ENCODE measurements at regions not wholly inside any gene's neighbourhood (a gene's known extent, or its start where the extent isn't known, plus 50 kb on each side); places are given as distances from the start of the nearest gene placed in this dataset.

DNA sequence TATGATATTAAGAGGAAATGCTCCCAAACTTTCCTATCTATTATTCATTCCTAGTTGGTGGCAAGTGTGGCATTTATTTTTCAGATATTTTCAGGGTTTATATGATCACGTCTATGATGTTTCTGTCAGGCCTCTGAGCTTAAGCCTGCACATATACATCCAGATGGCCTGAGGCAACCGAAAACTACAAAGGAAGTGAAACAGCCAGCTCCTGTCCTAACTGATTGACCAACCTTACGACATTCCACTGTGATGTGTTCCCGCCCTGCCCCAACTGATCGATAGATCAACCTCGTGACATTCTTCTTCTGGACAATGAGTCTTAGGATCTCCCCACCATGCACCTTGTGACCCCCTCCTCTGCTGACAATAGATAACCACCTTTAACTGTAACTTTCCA lies 67.6 kb upstream of the CTSO start:
- H2AFZ ChIP-seq (ENCODE audit: low read depth, low read length) = no peak overlapping the region
- H3K27ac ChIP-seq (ENCODE audit: low read length) = no peak overlapping the region
- H3K9me3 ChIP-seq (ENCODE audit: insufficient read depth, low read length, severe bottlenecking) = no peaks in the 10 kb centered on the region
- no peaks in the 10 kb centered on the region for H4K20me1 ChIP-seq (ENCODE audit: insufficient read depth, low read length)
- H3K4me2 ChIP-seq (ENCODE audit: insufficient read depth, low read length) = no peak overlapping the region
- no peaks in the 10 kb centered on the region for H3K27me3 ChIP-seq (ENCODE audit: insufficient read depth, low read length, poor library complexity)
- no peak overlapping the region for H3K9ac ChIP-seq (ENCODE audit: low read depth, low read length)
- ATAC-seq (ENCODE audit: insufficient read depth, low read depth) (no peak), DNase-seq (no peak)
- TF ChIP-seq CTCF (IDR thresholded peaks at IDR 0.05; ENCODE audit: borderline replicate concordance, extremely low read depth, low read length, poor library complexity, severe bottlenecking) (no peak), EZH2 (IDR thresholded peaks at IDR 0.05; ENCODE audit: borderline replicate concordance, low read depth, low read length, severe bottlenecking) (no peak)
- H3K79me2 ChIP-seq (ENCODE audit: insufficient read depth, low read length) = no peaks in the 10 kb centered on the region
- H3K36me3 ChIP-seq (ENCODE audit: insufficient read depth, low read length) = no peaks in the 10 kb centered on the region
- H3K4me1 ChIP-seq (ENCODE audit: insufficient read depth, low read length) = no peaks in the 10 kb centered on the region
- no peak overlapping the region for H3K4me3 ChIP-seq (ENCODE audit: low read depth in 1 of 2, low read length in 2 of 2)

DNA sequence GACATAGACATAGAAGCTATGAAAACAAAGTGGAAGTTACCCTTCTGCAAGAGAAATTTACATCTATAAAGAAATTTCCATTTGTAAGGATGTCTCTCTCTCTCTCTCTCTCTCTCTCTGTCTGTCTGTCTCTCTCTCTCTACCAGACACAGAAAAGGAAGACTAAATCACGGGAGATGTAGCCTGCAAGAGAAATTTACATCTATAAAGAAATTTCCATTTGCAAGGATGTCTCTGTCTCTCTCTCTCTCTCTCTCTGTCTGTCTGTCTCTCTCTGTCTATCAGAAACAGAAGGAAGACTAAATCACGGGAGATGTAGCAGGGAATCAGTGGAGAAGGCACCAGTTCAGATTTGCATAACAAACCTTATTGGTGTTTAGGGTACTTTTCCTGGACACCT lies 65.6 kb upstream of the CTSO start:
- no peaks in the 10 kb centered on the region for H3K36me3 ChIP-seq (ENCODE audit: insufficient read depth, low read length)
- H3K27me3 ChIP-seq (ENCODE audit: insufficient read depth, low read length, poor library complexity) = no peaks in the 10 kb centered on the region
- no peaks in the 10 kb centered on the region for H3K79me2 ChIP-seq (ENCODE audit: insufficient read depth, low read length)
- DNase-seq (no peak), ATAC-seq (ENCODE audit: insufficient read depth, low read depth) (no peak)
- H4K20me1 ChIP-seq (ENCODE audit: insufficient read depth, low read length) = no peaks in the 10 kb centered on the region
- no peak overlapping the region for H2AFZ ChIP-seq (ENCODE audit: low read depth, low read length)
- H3K9ac ChIP-seq (ENCODE audit: low read depth, low read length) = no peak overlapping the region
- H3K4me1 ChIP-seq (ENCODE audit: insufficient read depth, low read length) = no peaks in the 10 kb centered on the region
- no peak overlapping the region for H3K4me2 ChIP-seq (ENCODE audit: insufficient read depth, low read length)
- H3K4me3 ChIP-seq (ENCODE audit: low read depth in 1 of 2, low read length in 2 of 2) = no peak overlapping the region
- no peak overlapping the region for H3K27ac ChIP-seq (ENCODE audit: low read length)
- TF ChIP-seq CTCF (IDR thresholded peaks at IDR 0.05; ENCODE audit: borderline replicate concordance, extremely low read depth, low read length, poor library complexity, severe bottlenecking) (no peak), EZH2 (IDR thresholded peaks at IDR 0.05; ENCODE audit: borderline replicate concordance, low read depth, low read length, severe bottlenecking) (no peak)
- H3K9me3 ChIP-seq (ENCODE audit: insufficient read depth, low read length, severe bottlenecking) = no peaks in the 10 kb centered on the region

DNA sequence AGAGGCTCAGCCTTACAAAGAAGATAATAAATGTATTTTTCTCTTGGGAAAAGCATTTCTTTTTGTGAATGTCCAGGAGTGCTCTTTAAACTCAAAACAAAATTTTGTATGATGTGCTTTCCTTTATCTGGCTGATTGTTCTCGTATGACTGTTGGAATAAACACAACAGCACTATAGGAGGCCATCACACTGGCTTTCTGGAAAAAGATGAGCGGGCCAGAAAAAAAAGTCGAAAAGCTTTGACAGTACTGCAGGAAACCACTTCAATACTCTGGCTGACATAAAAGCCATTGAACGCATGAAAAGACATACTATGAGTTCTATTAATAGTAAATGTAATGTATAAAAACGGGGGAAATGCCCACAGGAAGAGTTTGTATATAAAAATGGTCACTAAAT lies 64.7 kb upstream of the CTSO start:
- Histone ChIP-seq H3K4me1 (ENCODE audit: insufficient read depth, low read length) (no peaks in the 10 kb centered on the region), H3K79me2 (ENCODE audit: insufficient read depth, low read length) (no peaks in the 10 kb centered on the region), H3K4me2 (ENCODE audit: insufficient read depth, low read length) (no peak overlapping the region), H4K20me1 (ENCODE audit: insufficient read depth, low read length) (no peaks in the 10 kb centered on the region), H3K9me3 (ENCODE audit: insufficient read depth, low read length, severe bottlenecking) (no peaks in the 10 kb centered on the region), H3K27me3 (ENCODE audit: insufficient read depth, low read length, poor library complexity) (no peaks in the 10 kb centered on the region), H3K27ac (ENCODE audit: low read length) (no peak overlapping the region), H3K4me3 (ENCODE audit: low read depth in 1 of 2, low read length in 2 of 2) (no peak overlapping the region), H2AFZ (ENCODE audit: low read depth, low read length) (no peak overlapping the region), H3K9ac (ENCODE audit: low read depth, low read length) (no peak overlapping the region), H3K36me3 (ENCODE audit: insufficient read depth, low read length) (no peaks in the 10 kb centered on the region)
- ATAC-seq (ENCODE audit: insufficient read depth, low read depth) (no peak), DNase-seq (no peak)
- TF ChIP-seq CTCF (IDR thresholded peaks at IDR 0.05; ENCODE audit: borderline replicate concordance, extremely low read depth, low read length, poor library complexity, severe bottlenecking) (no peak), EZH2 (IDR thresholded peaks at IDR 0.05; ENCODE audit: borderline replicate concordance, low read depth, low read length, severe bottlenecking) (no peak)

- Histone ChIP-seq H3K27ac (ENCODE audit: low read length) (no peak overlapping the region), H3K4me2 (ENCODE audit: insufficient read depth, low read length) (no peak overlapping the region), H3K4me1 (ENCODE audit: insufficient read depth, low read length) (no peaks in the 10 kb centered on the region), H3K27me3 (ENCODE audit: insufficient read depth, low read length, poor library complexity) (no peaks in the 10 kb centered on the region), H3K4me3 (ENCODE audit: low read depth in 1 of 2, low read length in 2 of 2) (no peak overlapping the region), H3K36me3 (ENCODE audit: insufficient read depth, low read length) (no peaks in the 10 kb centered on the region), H4K20me1 (ENCODE audit: insufficient read depth, low read length) (no peaks in the 10 kb centered on the region), H2AFZ (ENCODE audit: low read depth, low read length) (no peak overlapping the region), H3K9ac (ENCODE audit: low read depth, low read length) (no peak overlapping the region), H3K79me2 (ENCODE audit: insufficient read depth, low read length) (no peaks in the 10 kb centered on the region), H3K9me3 (ENCODE audit: insufficient read depth, low read length, severe bottlenecking) (no peaks in the 10 kb centered on the region)
- TF ChIP-seq CTCF (IDR thresholded peaks at IDR 0.05; ENCODE audit: borderline replicate concordance, extremely low read depth, low read length, poor library complexity, severe bottlenecking) = no peak
- TF ChIP-seq EZH2 (IDR thresholded peaks at IDR 0.05; ENCODE audit: borderline replicate concordance, low read depth, low read length, severe bottlenecking) = no peak
- DNase-seq = no peak
- no peak for ATAC-seq (ENCODE audit: insufficient read depth, low read depth)
Observed at GRCh38 chr4:156015781-156016180, 62.1 kb upstream of the CTSO start.
